HL-60/S4 treated with phorbol 12-myristate 13-acetate at 8.2 ng/mL for 4 days and 3 days (cell line): ENCODE measurements at regions not wholly inside any gene's neighbourhood (a gene's known extent, or its start where the extent isn't known, plus 50 kb on each side); places are given as distances from the start of the nearest gene placed in this dataset.

ENCODE experiments used
- in situ Hi-C: fragments of 300-500 bp; cut with MboI; formaldehyde crosslinking; loops from 2 replicates; pipeline ENCODE4 v1.15.0; 2022; ENCODE audit warnings: low sequenced_read_pairs

DNA sequence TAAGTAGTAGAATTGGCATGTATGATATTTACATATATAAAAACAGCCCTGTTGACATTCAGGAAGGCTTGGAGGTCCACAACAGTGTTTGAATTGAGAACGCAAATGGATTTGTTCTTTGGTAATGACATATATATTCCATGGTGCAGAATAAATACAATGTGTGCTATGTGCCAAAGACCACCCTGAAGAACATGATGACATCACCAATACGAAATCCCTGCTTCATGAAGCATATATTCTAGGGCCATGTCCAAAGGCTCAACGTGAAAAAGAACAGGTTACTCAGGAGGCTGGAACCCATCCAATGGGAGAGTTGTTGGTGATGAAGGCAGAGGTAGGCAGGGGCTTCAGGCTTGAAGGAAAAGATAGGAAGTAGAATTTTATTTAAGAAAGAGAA, 423.9 kb upstream of the MAF start:
- in situ Hi-C loops: no loop called here

DNA sequence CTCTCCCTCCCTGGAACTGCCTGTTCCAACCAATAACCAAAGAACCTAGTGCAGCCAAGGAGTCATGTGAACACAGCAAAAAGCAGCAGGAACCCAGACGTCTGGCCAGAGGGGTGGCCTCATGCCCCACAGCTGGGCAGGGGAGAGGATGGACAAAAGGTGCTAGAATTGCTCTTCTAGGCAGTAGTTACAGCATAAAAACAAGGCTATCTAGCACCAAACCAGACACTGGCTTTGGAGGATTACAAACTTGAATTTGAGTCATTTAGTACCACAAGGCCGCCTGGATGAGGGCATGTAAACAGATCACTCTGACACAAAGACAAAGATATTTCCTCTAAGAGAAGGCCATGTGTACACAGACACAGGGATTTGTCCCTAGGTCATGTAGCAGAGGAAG, 423.3 kb upstream of the MAF start:
- in situ Hi-C loops: no loop called here

DNA sequence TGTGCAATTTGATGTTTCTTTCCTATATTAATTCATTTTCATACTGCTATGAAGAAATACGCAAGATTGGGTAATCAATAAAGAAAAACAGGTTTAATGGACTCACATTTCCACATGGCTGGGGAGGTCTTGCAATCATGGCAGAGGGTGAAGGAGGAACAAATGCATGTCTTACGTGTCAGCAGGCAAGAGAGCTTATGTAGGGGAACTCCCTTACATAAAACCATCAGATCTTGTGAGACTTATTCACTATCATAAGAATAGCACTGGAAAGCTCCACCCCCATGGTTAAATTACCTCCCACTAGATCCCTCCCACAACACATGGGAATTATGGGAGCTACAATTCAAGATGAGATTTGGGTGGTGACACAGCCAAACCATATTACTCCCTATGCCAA, 418.9 kb upstream of the MAF start:
- in situ Hi-C loops: no loop called here

DNA sequence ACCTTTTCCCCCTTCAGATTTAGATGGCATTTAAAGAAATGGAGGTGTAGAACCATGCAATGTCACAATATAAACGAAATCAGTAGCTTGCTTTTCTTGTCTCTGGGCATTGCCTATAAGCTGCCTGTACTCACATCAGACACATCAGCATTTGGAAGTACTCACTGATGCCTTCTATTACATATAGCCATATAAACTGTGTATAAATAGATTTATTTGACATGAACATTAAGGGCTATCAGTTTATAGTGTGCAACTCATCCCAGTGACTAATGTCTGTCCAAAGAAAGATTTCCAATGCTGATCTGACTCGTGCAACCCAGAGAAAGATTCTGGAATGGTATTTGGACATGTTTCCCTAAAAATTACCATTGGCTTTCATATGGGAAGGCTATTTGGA, 417.9 kb upstream of the MAF start:
- in situ Hi-C loops: no loop called here

DNA sequence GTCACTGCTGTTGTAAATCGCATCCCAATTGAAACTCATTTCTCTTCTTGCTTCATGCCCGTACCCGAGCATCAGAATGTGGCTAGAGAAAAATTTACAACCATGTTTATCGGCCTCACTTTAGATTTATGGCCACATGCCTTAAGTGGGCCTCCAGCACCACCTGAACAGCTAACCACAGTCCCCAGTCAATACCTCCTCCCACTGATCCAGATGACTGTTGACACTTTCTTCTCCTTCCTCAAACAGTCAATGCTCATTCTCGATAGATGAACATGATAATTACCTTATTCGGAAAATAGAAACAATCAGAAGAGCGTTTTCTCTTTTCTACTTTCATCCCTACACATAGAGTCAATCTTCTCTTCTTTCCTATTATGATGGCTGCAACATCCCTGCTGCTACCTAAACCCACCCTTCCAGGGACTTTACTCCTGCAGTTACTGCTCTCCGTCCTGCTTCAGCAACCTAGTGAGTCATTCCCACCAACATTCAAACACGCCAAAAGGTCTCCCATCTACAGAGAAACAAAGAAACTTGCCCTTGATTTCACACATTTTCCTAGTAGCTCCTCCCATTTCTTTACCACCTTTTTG, 416.3 kb upstream of the MAF start:
- in situ Hi-C loops: no loop called here

DNA sequence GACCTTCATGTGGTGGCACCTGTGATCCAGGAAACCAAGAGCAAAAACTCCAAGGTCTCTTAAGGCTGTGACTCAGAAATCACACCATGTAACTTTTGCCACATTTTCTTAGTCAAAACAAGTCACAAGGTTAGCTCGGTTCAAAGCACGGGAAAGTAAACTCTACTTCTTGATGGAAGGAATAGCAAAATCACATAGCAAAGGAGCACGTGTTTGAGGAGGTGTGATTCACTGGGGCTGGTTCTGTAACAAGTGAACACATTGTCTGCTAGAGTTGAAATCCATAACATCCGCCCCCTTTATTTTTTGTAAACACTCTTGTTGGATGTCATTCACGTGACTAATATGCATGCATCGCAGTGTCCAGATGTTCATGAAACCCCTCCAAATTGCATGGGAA, 415.0 kb upstream of the MAF start:
- in situ Hi-C loops: no loop called here

DNA sequence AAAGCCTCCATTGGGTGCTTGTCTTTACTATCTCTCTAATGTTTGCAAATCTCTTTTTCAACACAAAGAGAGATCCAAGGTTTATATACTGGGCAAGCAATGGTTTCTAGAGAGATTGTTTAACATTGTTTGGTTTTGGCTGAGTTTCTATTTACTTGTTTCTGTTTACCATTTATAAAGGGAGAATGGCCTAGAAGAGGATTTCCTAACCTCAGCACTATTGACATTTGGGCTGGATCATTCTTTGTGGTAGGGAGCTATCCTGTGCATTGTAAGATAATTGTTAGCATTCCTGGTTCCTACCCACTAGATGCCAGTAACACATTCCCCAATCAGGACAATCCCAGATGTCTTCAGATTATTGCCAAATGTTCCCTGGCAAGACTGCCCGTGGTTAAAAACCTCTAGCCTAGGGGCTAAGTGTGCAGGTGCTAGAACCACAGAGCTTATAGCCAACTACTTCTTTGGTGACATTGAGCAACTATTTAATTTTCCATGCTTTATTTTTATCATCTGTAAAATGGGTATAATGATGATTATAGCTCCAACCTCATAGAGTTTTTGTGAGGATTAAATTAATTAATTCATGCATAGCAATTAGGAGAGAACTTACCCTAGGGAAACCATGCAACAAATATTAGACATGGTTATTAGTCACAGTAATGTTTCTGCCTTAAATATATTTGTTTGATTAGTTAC, 413.9 kb upstream of the MAF start:
- in situ Hi-C loops: no loop called here

DNA sequence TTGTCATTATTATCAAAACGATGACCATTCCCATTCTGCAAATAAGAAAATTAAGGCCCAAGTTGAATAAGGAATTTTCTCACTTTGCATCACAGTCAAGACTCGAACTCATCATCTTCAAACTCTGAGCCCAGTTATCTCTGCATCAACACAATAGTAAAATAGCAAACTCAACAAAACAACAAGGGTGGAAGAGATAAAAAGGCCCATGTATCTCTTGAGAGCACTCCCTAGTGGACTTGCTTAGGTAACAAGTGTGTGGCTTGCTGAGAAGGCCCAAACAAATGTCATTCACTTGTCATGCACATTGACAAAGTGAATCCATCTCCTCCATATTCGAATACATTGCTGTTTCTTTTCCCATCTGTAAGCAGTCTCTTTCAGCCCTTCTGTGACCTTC, 412.0 kb upstream of the MAF start:
- in situ Hi-C loops: no loop called here

DNA sequence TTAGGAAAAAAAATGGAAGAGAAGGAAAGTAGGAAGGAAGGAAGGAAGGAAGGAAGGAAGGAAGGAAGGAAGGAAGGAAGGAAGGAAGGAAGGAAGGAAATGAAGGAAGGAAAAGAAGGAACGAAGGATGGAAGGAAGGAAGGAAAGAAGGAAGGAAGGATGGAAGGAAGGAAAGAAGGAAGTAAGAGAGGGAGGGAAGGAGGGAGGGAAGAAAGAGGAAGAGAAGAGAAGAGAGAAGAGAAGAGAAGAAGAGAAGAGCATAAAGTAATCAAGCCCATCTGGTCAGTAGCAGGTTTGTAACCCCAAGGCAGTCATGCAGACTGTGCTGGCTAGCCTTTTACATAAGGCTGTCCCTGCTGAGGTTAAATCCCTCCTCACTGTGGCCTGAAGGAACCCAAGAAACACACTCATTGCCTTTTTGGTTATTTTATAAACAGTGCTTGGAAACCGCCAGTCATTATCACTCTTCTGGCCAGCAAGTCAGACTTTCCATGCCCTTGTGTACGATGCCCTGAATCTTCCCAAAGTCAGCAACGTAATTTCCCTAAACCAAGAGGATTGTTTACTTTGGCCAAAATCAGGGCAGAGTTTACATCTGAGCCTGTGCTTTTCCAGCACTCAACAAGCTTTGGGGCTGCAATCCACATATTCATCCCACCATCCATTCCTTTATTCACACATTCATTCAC, 409.6 kb upstream of the MAF start:
- in situ Hi-C loops: no loop called here

DNA sequence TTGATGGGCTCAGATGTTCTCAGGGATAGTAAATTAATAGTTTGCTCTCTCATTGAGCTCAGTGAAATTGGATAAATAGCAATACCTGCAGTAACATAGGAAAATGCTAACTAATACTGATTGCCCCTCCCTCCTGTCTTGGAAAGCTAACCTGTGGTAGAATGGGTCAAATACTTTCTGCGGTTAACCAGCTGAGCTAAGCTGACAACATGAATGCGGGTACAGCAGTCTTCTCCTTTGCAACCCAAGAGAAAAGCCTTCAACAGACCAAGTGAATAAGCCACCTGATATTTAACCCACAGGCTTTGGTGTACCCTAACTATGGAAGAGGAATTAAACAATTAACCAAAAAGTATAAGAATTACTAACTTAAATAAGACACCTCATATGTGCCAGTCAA, 408.3 kb upstream of the MAF start:
- in situ Hi-C loops: no loop called here

DNA sequence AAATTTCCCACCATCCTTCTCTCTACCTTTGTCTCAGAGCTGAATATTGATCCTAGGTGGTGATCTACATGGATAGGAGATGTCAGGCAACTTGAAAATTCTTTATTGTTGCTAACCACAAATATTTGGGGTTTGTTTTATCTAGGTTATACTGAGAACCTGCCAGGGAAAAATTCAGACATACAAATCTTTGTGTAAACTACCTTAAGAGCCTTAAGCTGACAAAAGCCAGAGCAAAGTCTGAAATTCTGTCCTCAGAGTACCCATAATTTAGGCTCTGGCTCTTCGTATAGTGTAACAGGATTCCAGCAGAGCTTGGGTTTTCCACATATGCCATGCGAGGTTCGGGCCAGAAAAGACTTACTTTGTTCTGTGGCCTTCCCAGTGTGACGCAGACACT, 406.7 kb upstream of the MAF start:
- in situ Hi-C loops: no loop called here

DNA sequence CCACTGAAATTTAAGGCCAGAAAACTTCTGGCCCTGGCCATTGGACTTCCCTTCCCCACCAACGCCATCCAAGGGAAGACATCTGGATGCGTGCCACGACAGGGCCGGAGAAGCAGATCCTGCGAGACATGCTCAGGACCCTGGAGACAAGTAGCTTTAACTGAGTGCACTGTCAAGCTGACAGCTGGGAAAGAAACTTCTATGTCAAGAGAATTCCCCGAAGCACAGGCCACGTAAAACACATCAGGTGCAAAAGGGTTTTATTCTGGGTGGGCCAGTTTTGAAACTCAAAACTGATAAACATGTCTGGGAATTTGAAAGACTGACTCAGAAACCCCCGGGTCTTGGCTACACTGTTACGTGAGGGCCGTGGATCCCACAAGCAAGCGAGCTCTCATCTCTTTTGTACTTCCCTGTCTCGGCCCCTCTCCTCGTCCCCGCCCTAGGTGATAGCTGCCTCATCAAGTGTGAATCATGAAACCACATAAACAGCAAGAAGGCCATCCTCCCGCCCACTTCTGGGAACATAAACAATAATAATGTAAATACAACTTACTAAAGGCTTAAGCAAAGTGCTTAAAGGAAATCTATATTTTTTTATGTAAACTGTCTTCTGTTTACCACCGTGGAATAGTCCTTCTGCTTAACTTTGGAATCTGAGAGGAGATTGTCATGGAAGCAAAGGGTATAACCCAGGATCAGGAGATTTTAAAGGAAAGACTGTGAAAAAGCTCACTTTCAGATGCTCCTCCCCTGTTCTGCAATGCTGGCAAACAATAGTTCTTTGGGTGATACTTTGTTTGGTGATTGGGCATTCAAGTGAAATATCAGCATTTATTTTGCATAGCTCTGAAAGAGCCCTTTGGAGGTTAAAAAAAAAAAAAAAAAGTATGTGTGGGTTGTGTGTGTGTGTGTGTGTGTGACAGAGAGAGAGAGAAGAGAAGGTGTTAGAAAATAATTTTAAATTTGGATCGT, 406.0 kb upstream of the MAF start:
- in situ Hi-C loops: no loop called here

DNA sequence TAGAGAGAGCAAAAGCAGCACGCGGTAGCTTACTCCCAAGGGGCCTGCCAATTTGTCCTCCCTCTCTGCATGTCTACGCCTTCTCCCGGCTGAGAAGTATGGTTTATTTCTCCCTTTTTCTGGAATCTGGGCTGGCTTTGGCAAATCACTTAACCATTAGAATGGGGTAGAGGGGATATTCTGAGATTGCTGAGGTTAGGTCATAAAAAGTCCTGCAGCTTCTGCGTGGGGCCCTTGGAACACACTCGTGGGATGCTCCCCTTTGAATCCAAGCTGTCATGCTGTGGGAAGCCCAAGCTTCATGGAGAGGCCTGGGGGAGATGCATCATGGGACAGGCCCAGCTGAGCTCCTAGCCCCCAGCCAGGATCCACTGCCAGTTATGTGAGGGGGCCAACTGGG, 403.6 kb upstream of the MAF start:
- in situ Hi-C loops: no loop called here

DNA sequence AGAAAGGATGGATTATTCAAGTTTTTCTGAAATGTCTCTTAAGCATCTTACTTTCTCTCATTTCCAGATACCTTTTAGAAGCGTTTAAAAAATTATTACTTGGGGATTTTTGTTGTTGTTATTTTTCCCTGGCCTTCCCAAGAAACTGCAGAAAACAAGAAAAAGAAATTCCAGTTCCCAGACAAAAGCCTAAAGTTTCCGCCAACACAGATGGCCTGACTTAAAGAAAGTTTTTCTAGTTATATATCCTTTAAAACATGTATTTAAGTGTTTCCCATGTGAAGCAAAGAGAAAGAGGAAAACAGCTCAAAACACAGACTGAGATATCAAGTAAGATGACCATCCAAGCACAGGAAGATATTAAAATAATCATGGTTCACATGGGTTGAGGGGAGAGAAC, 401.7 kb upstream of the MAF start:
- in situ Hi-C loops: no loop called here

DNA sequence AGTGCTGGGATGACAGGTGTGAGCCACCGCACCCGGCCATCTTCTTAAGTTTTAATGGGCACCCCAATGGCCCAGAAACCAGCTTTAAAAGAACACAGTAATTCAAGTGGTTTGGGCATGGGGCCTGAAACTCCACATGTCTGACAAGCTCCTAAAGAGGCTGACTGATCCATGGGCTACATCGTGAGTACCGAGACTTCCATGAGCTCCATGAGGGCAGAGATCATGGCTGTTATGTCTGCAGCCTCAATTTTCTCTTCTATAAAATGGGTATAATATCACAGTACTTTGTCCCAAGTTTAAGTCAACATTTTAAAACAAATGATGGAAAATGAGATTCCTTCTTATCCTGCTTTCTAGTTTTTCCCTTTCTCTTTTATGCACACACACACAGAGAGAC, 397.6 kb upstream of the MAF start:
- in situ Hi-C loops: no loop called here

DNA sequence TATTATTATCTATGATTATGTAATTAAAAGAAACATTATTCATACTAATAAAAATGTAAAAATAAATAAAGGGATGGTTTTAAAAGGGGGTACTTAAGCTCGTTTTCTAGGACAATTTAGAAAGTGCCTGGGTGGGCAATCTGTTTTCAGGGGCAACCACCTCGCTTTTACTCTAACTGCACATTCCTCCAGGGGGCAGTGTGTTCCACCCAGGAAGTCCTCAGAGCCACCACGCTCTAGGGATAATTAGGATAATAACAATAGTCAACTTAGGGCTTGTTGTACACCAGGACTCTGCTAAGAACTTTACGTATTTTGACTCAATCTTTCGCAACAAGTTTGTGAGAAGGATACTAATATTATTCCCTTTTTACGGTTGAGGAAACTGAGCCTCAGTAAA, 396.7 kb upstream of the MAF start:
- in situ Hi-C loops: no loop called here

DNA sequence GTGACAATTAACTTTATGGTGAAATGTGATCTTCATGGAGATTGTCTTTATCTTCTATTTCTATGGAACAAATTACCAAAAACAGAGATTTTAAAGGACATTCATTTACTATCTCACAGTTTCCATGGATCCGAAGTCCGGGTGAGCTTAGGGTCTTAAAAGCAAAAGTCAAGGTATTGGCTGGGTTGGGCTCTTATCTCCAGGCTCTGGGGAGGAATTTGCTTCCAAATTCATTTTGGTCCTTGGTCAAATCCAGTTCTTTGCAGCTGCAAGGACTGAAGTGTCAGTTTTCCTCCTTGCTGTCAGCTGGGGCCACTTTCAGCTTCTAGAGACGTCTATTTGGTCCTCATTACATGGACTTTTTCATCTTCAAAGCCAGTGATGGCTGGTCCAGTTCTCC, 395.8 kb upstream of the MAF start:
- in situ Hi-C loops: no loop called here

DNA sequence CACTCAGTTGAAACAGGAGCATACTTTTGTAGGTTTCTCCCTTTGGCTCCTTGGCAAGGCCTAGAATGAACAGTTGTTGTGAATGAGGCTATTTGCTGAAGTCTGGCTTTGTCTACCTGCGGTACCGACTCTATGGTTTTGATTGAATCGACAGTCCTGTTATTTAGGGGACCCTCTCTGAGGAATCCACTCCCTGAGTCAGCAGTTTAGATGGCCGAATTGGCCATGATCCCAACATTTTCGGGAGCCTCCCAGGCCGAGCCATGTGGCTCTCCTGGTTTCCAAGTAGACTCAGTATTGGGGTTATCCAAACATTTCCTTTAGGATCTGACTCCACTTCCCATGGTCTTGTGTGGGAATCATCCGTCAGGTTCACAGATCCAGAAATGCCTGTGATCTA, 394.8 kb upstream of the MAF start:
- in situ Hi-C loops: no loop called here

DNA sequence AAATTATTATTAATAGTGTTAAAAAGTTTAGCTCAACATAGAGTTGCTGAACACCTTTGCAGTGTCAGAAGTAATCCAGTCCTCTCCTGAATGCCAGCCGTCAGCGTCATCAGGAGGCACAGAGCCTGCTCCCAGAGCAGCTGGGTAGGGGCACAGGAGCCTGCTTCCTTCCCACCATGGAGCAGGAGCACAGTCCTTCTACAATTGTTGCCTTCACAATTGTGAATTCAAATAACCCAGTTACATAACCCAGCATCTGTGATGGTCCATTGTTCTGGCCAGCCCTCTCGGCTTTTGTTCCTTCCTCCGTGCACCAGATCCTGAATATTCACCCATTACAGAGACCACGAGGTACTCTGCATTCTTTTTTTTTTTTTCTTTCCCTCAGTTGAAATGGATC, 393.9 kb upstream of the MAF start:
- in situ Hi-C loops: no loop called here

DNA sequence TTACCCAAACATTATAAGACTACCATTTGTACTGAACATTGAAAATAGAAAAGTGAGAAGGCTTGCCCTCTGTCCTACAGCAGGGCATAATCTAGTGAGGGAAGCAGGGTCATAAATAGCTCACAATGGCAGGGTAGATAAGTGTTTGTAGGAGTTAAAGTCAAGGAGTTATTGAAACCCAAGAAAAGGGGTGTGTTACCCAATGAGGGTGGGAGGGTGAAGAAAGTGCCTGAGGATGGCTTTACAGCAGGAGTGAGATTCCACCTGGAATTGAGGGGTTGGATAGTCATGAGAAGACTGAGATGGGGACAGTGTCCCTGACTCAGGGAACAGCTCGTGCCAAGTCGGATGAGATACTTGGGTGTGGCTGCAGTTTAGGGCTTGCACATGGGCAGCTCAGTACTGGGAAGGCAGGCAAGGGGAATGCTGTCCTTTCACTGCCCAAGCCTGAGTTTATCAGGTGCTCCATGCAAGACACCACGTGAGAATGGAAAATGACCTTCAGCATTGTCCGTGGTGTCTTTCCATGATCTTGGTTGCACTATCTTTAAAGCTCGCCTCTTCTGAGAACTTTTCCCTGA, 393.2 kb upstream of the MAF start:
- in situ Hi-C loops: no loop called here

DNA sequence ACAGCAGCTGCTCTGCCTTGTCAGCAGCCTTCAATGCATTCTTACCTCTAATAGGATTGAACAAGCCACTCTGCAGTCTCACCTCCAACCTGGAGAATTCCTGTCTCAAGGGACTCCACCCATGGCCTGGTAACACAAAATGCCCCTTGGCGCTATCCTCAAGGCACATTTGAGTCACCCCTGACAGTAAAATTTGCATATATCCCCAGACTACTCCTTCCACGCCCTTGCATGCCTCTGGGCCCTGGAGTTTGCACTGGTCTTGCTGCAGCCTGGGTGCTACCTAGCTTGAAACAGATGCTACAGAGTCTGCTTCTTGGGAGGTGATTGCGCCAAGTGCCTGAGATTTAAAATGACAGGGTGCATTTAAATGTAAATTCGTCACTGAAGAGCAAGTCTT, 391.4 kb upstream of the MAF start:
- in situ Hi-C loops: no loop called here
